ENCODE measurements at regions not wholly inside any gene's neighbourhood (a gene's known extent, or its start where the extent isn't known, plus 50 kb on each side); places are given as distances from the start of the nearest gene placed in this dataset.

DNA sequence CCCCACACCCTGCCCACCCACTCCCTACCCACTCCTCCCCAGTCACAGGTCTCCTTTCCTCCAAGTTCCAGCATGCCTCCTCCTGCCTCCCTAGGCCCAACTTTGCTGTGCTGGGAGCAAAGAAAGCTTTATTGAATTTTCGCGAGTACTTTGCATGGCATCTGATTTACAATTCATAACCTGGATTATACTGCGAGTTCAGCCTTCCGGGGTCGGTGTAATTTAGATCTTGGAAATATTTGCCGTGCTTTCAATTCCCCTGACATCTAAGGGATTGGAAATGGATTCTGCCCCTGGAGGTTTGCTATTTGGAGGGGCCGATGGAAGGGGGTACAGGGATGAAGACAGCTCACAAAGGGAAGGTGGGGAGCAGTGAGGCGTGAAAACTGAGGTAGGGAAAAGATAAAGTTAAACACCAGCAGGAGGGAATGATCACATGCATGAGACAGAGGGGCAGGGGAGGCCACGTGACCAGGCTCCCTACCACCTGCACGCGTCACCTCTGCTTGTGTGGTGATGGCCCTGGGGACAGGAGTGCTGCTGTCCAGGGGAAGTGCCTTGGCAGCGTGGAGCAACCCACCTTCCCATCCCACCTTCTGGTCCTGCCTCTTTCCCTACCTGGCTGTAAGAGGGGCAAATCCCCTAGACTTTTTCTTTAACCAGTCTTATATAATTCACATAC, 132.3 kb upstream of the RPL38 start:
- TF ChIP-seq EZH2 (IDR thresholded peaks at IDR 0.05; ENCODE audit: borderline replicate concordance, low read depth, low read length) (no peak), ZNF184 (CRISPR knock-in tag; IDR thresholded peaks at IDR 0.05) (no peak)
- TF ChIP-seq, protein P1, sequence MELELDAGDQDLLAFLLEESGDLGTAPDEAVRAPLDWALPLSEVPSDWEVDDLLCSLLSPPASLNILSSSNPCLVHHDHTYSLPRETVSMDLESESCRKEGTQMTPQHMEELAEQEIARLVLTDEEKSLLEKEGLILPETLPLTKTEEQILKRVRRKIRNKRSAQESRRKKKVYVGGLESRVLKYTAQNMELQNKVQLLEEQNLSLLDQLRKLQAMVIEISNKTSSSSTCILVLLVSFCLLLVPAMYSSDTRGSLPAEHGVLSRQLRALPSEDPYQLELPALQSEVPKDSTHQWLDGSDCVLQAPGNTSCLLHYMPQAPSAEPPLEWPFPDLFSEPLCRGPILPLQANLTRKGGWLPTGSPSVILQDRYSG (tag; conservative IDR thresholded peaks at IDR 0.05; ENCODE audit: low read depth) = no peak
